ENCODE measurements at regions not wholly inside any gene's neighbourhood (a gene's known extent, or its start where the extent isn't known, plus 50 kb on each side); places are given as distances from the start of the nearest gene placed in this dataset.

- POLR2A ChIA-PET = no interaction called here
- TF ChIP-seq MYC (IDR thresholded peaks at IDR 0.05; ENCODE audit: borderline replicate concordance, low read length) (no peak), CHD4 (IDR thresholded peaks at IDR 0.05; ENCODE audit: borderline replicate concordance) (no peak), PBX3 (IDR thresholded peaks at IDR 0.05) (no peak), USF2 (IDR thresholded peaks at IDR 0.05) (no peak), RFX5 (IDR thresholded peaks at IDR 0.05) (no peak), ZSCAN20 (CRISPR knock-in tag; IDR thresholded peaks at IDR 0.05) (no peak), KDM1A (IDR thresholded peaks at IDR 0.05; ENCODE audit: low read depth) (no peak), HOXB13 (CRISPR knock-in tag; IDR thresholded peaks at IDR 0.05; ENCODE audit: low read depth) (no peak), EP300 (IDR thresholded peaks at IDR 0.05) (no peak), EHMT2 (IDR thresholded peaks at IDR 0.05; ENCODE audit: low read depth) (no peak), HMGXB4 (CRISPR knock-in tag; IDR thresholded peaks at IDR 0.05; ENCODE audit: borderline replicate concordance) (no peak), BCL3 (IDR thresholded peaks at IDR 0.05) (no peak), FOXS1 (CRISPR knock-in tag; IDR thresholded peaks at IDR 0.05) (no peak), TFCP2L1 (CRISPR knock-in tag; IDR thresholded peaks at IDR 0.05) (no peak), NR3C1 (IDR thresholded peaks at IDR 0.05) (no peak), EHF (CRISPR knock-in tag; IDR thresholded peaks at IDR 0.05) (no peak)
- Histone ChIP-seq H3K27ac (no peak overlapping the region), H3K9me3 (no peaks in the 10 kb centered on the region), H3K4me3 (no peak overlapping the region), H3K4me1 (no peaks in the 10 kb centered on the region), H3K4me2 (no peak overlapping the region)
- FAIRE-seq (no peak), DNase-seq (ENCODE audit: low read depth in 1 of 2, low spot score in 1 of 2) (no peak), ATAC-seq (no peak)
- CTCF ChIA-PET = no interaction called here
- 22% methylated on average over 5 of the region's 5 CpGs for WGBS (ENCODE audit: missing lambda C conversion rate)
Measured at GRCh38 chr4:111398906-111399330, 746.3 kb upstream of the FAM241A start.

- DNase-seq (ENCODE audit: low read depth in 1 of 2, low spot score in 1 of 2) (no peak), ATAC-seq (no peak), FAIRE-seq (no peak)
- CTCF ChIA-PET = no interaction called here
- 54% methylated on average over 3 of the region's 3 CpGs for WGBS (ENCODE audit: missing lambda C conversion rate)
- Histone ChIP-seq H3K27ac (no peak overlapping the region), H3K4me3 (no peak overlapping the region), H3K4me2 (no peak overlapping the region), H3K9me3 (no peaks in the 10 kb centered on the region), H3K4me1 (no peaks in the 10 kb centered on the region)
- POLR2A ChIA-PET = no interaction called here
- TF ChIP-seq PHF8 (IDR thresholded peaks at IDR 0.05; ENCODE audit: borderline replicate concordance, low read depth) = no peak
- no peak for TF ChIP-seq HOXB5 (CRISPR knock-in tag; IDR thresholded peaks at IDR 0.05)
- TF ChIP-seq USF2 (IDR thresholded peaks at IDR 0.05) = no peak
- TF ChIP-seq NFE2L2 (conservative IDR thresholded peaks at IDR 0.05; ENCODE audit: low read length) = no peak
- no peak for TF ChIP-seq ZNF302 (CRISPR knock-in tag; IDR thresholded peaks at IDR 0.05)
- TF ChIP-seq NPAS2 (CRISPR knock-in tag; IDR thresholded peaks at IDR 0.05; ENCODE audit: borderline replicate concordance) = no peak
- no peak for TF ChIP-seq BCL3 (IDR thresholded peaks at IDR 0.05)
- TF ChIP-seq, protein P1, sequence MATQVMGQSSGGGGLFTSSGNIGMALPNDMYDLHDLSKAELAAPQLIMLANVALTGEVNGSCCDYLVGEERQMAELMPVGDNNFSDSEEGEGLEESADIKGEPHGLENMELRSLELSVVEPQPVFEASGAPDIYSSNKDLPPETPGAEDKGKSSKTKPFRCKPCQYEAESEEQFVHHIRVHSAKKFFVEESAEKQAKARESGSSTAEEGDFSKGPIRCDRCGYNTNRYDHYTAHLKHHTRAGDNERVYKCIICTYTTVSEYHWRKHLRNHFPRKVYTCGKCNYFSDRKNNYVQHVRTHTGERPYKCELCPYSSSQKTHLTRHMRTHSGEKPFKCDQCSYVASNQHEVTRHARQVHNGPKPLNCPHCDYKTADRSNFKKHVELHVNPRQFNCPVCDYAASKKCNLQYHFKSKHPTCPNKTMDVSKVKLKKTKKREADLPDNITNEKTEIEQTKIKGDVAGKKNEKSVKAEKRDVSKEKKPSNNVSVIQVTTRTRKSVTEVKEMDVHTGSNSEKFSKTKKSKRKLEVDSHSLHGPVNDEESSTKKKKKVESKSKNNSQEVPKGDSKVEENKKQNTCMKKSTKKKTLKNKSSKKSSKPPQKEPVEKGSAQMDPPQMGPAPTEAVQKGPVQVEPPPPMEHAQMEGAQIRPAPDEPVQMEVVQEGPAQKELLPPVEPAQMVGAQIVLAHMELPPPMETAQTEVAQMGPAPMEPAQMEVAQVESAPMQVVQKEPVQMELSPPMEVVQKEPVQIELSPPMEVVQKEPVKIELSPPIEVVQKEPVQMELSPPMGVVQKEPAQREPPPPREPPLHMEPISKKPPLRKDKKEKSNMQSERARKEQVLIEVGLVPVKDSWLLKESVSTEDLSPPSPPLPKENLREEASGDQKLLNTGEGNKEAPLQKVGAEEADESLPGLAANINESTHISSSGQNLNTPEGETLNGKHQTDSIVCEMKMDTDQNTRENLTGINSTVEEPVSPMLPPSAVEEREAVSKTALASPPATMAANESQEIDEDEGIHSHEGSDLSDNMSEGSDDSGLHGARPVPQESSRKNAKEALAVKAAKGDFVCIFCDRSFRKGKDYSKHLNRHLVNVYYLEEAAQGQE (IDR thresholded peaks at IDR 0.05) = no peak
- TF ChIP-seq JUNB (IDR thresholded peaks at IDR 0.05) = no peak
- TF ChIP-seq HOXA7 (CRISPR knock-in tag; IDR thresholded peaks at IDR 0.05) = no peak
- no peak for TF ChIP-seq KDM1A (IDR thresholded peaks at IDR 0.05; ENCODE audit: low read depth)
- TF ChIP-seq PBX3 (IDR thresholded peaks at IDR 0.05) = no peak
- no peak for TF ChIP-seq HDAC2 (IDR thresholded peaks at IDR 0.05)
- no peak for TF ChIP-seq POLR2A (IDR thresholded peaks at IDR 0.05; ENCODE audit: low read length)
- no peak for TF ChIP-seq TFCP2L1 (CRISPR knock-in tag; IDR thresholded peaks at IDR 0.05)
- no peak for TF ChIP-seq ZC3H11A (IDR thresholded peaks at IDR 0.05)
Measured at GRCh38 chr4:111399623-111400022, 745.6 kb upstream of the FAM241A start.
